ENCODE measurements at regions not wholly inside any gene's neighbourhood (a gene's known extent, or its start where the extent isn't known, plus 50 kb on each side); places are given as distances from the start of the nearest gene placed in this dataset.

GRCh38 chr1:76786222-76786621, 81.1 kb upstream of the ST6GALNAC5 start:
- TF ChIP-seq CTCF (conservative IDR thresholded peaks at IDR 0.05) = no peak
- TF ChIP-seq EZH2 (IDR thresholded peaks at IDR 0.05; ENCODE audit: low read depth) = no peak

All from PC-9 (cell line).